GM21367 (cell line): ENCODE measurements at regions not wholly inside any gene's neighbourhood (a gene's known extent, or its start where the extent isn't known, plus 50 kb on each side); places are given as distances from the start of the nearest gene placed in this dataset.
"Not testable (repeated sequence)": the region's sequence is repeated elsewhere in the genome, so short reads cannot be mapped to it uniquely, and the experiment has no call there.

Experiments used
- ATAC-seq: cut with Tn5 transposase; IDR thresholded peaks from one replicate; pipeline ENCODE4 v1.9.1; 2021; ENCODE audit not compliant: unreplicated experiment

GRCh38 chr21:28487455-28488070 lies 505.1 kb downstream of the LTN1 start:
- no peak for ATAC-seq

- no peak for ATAC-seq
These were observed 507.2 kb downstream of the LTN1 start for GRCh38 chr21:28485301-28486022.

GRCh38 chr21:28483301-28484035 lies 509.2 kb downstream of the LTN1 start:
- no peak for ATAC-seq

GRCh38 chr21:28482657-28483056 lies 510.0 kb downstream of the LTN1 start:
- no peak for ATAC-seq

GRCh38 chr21:28480470-28480869 lies 512.2 kb downstream of the LTN1 start:
- ATAC-seq, result peak; percentile 72

- peak; percentile 53 for ATAC-seq
These were observed 519.0 kb downstream of the LTN1 start for GRCh38 chr21:28473530-28474220.

GRCh38 chr21:28472543-28472942 lies 520.1 kb downstream of the LTN1 start:
- ATAC-seq, result not testable (repeated sequence)

GRCh38 chr21:28464988-28465387 lies 527.7 kb downstream of the LTN1 start:
- no peak for ATAC-seq

GRCh38 chr21:28464095-28464494 lies 528.6 kb downstream of the LTN1 start:
- no peak for ATAC-seq

GRCh38 chr21:28459193-28459592 lies 533.5 kb downstream of the LTN1 start:
- ATAC-seq, result no peak

GRCh38 chr21:28458446-28458845 lies 534.2 kb downstream of the LTN1 start:
- ATAC-seq, result no peak

GRCh38 chr21:28455253-28455600 lies 537.5 kb downstream of the LTN1 start:
- ATAC-seq, result no peak

- ATAC-seq, result no peak
These were observed 538.0 kb downstream of the LTN1 start for GRCh38 chr21:28454564-28455252.

GRCh38 chr21:28447462-28447861 lies 545.2 kb downstream of the LTN1 start:
- ATAC-seq, result no peak

GRCh38 chr21:28445141-28445830 lies 547.4 kb downstream of the LTN1 start:
- no peak for ATAC-seq

- ATAC-seq, result no peak
These were observed 548.1 kb downstream of the LTN1 start for GRCh38 chr21:28444557-28444956.

GRCh38 chr21:28444111-28444510 lies 548.6 kb downstream of the LTN1 start:
- no peak for ATAC-seq

GRCh38 chr21:28442624-28443023 lies 550.1 kb downstream of the LTN1 start:
- no peak for ATAC-seq

- ATAC-seq, result no peak
These were observed 550.6 kb downstream of the LTN1 start for GRCh38 chr21:28442085-28442484.

GRCh38 chr21:28439788-28440187 lies 552.9 kb downstream of the LTN1 start:
- no peak for ATAC-seq
